Spinal cord (tissue), 9 donors: ENCODE measurements at regions not wholly inside any gene's neighbourhood (a gene's known extent, or its start where the extent isn't known, plus 50 kb on each side); places are given as distances from the start of the nearest gene placed in this dataset.

Experiments
- DNase-seq, 6 donors: peaks; one replicate each; pipeline versions ENCODE4 v3.0.0 to v3.0.0-alpha.2; 2013 to 2015; ENCODE audit warnings: low spot score in 6 of 6, low read depth in 4 of 6
- H3K27ac ChIP-seq: one replicate; pipeline ENCODE4 v1.5.1; 2013; ENCODE audit warnings: low read depth, low read length, control low read depth
- H3K27me3 ChIP-seq: one replicate; pipeline ENCODE4 v1.6.1; 2013; ENCODE audit warnings: low read length; ENCODE audit not compliant: control insufficient read depth, insufficient read depth
- H3K36me3 ChIP-seq: one replicate; pipeline ENCODE4 v1.6.1; 2013; ENCODE audit warnings: low read length; ENCODE audit not compliant: control insufficient read depth, insufficient read depth
- H3K4me1 ChIP-seq: one replicate; pipeline ENCODE4 v1.6.1; 2013; ENCODE audit warnings: low read length; ENCODE audit not compliant: control insufficient read depth, insufficient read depth
- H3K4me3 ChIP-seq: one replicate; pipeline ENCODE4 v1.5.1; 2013; ENCODE audit warnings: low read depth, low read length, control low read depth
- H3K9me3 ChIP-seq: one replicate; pipeline ENCODE4 v1.6.1; 2013; ENCODE audit warnings: low read length; ENCODE audit not compliant: control insufficient read depth, insufficient read depth
- WGBS: methylation state at CpG from one replicate; pipeline ENCODE4 v1.1.5; 2013; ENCODE audit warnings: missing lambda C conversion rate; ENCODE audit not compliant: insufficient coverage; 5-methylcytosine and 5-hydroxymethylcytosine counted together
- donor health status: healthy.

DNA sequence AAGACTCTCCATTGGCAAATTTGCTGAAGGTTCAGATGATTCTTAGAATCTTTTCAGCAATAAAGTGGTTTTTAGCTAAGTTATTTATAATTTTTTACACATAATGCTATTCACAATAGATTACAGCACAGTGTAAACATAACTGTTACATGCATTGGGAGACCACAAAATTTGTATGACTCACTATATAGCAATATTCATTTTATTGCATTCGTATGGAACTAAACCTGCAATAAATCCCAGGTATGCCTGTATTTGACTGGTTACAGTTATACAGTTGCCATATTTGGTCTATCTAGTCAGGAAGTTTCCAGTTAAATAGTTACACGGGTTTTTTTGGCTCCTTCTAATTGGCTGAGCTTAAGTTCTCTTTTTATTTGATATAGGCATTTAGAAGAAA is 220.8 kb downstream of the MRPS30 start:
- Histone ChIP-seq H3K4me3 (no peak overlapping the region), H3K27me3 (no peaks in the 10 kb centered on the region), H3K4me1 (no peaks in the 10 kb centered on the region), H3K27ac (no peak overlapping the region), H3K9me3 (no peaks in the 10 kb centered on the region), H3K36me3 (no peaks in the 10 kb centered on the region)
- WGBS = no CpG with 5 or more reads among the region's 2 CpGs
- no peak for DNase-seq

DNA sequence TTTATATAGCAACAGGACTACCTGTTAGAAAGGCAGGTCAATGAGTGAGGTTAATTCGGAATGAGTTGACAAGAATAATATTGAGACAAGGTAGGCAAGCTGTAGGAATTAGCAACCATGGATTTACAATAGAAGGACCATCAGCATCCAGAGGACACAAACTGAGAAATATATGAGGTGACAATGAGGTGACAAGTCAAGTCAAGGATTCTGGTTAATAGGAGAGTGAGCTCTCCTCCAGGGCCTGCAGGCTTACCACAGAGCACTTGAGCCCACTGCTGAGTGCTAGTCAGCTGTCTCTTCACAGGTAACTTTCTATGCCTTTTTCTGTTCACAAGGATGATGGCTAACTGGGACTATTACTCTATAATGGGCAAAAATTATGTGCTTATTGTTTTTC is 227.2 kb downstream of the MRPS30 start:
- no peaks in the 10 kb centered on the region for H3K36me3 ChIP-seq
- H3K27me3 ChIP-seq = no peaks in the 10 kb centered on the region
- H3K4me3 ChIP-seq = no peak overlapping the region
- no peaks in the 10 kb centered on the region for H3K9me3 ChIP-seq
- no peak for DNase-seq
- no CpG with 5 or more reads among the region's 1 CpG for WGBS
- H3K4me1 ChIP-seq = no peaks in the 10 kb centered on the region
- H3K27ac ChIP-seq = no peak overlapping the region

GRCh38 chr5:45037927-45038326 is 229.2 kb downstream of the MRPS30 start:
- H3K9me3 ChIP-seq = no peaks in the 10 kb centered on the region
- H3K4me1 ChIP-seq = no peaks in the 10 kb centered on the region
- H3K4me3 ChIP-seq = no peak overlapping the region
- H3K36me3 ChIP-seq = no peaks in the 10 kb centered on the region
- no peak overlapping the region for H3K27ac ChIP-seq
- WGBS = no CpG with 5 or more reads among the region's 3 CpGs
- DNase-seq = no peak
- H3K27me3 ChIP-seq = no peaks in the 10 kb centered on the region

- Histone ChIP-seq H3K36me3 (no peaks in the 10 kb centered on the region), H3K9me3 (no peaks in the 10 kb centered on the region), H3K4me1 (no peaks in the 10 kb centered on the region), H3K27ac (no peak overlapping the region), H3K4me3 (no peak overlapping the region), H3K27me3 (no peaks in the 10 kb centered on the region)
- peak; percentile 8 to 86 (median 34) for DNase-seq
- 0% methylated on average over 1 of the region's 3 CpGs for WGBS
Observed at GRCh38 chr5:45038366-45038987, 229.7 kb downstream of the MRPS30 start.

DNA sequence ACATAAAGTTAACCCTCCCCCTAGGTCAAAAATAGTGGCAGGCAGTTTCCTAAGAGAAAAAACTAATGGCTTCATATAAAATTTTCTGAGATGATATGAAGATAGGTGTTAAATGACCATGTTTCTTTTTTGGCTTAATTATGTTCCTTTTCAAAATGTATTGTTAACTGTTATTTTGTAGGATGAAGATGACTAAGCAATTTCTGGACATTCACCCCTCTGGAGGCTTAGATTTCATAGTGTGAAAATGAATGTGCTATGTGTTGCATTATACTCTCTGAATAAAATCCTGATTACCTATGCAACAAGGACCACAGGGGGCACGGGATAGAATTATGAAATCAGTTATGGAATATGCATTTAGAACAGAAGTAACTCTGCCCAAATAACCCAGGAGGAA is 233.5 kb downstream of the MRPS30 start:
- WGBS = no CpG with 5 or more reads among the region's 1 CpG
- H3K27me3 ChIP-seq = no peaks in the 10 kb centered on the region
- no peaks in the 10 kb centered on the region for H3K9me3 ChIP-seq
- DNase-seq = no peak
- H3K4me1 ChIP-seq = no peaks in the 10 kb centered on the region
- no peak overlapping the region for H3K4me3 ChIP-seq
- H3K36me3 ChIP-seq = no peaks in the 10 kb centered on the region
- H3K27ac ChIP-seq = no peak overlapping the region

GRCh38 chr5:45057564-45057963 is 248.8 kb downstream of the MRPS30 start:
- no CpG with 5 or more reads among the region's 3 CpGs for WGBS

DNA sequence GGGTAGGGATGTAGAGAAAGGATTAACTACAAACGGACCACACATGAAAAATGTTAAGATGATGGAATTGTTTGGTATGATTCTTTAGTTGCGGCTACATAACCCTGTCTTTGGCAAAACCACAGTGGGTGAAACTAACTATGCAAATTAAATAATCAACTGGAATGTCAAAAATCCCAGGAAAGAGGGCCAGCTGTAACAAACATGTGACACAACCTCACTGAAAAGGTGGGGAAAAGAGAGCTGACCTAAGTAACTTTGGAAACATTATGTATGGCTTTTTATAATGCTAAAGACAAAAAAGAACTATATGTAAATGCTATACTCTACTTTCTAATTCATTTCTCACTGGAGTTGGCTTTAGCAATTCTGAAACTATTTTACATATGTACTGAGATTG is 252.0 kb downstream of the MRPS30 start:
- Histone ChIP-seq H3K36me3 (no peaks in the 10 kb centered on the region), H3K9me3 (no peaks in the 10 kb centered on the region), H3K4me3 (no peak overlapping the region), H3K27me3 (no peaks in the 10 kb centered on the region), H3K4me1 (no peaks in the 10 kb centered on the region), H3K27ac (no peak overlapping the region)
- WGBS = no CpG with 5 or more reads among the region's 2 CpGs
- DNase-seq = no peak

More at GRCh38 chr5:45057564-45057963, 248.8 kb downstream of the MRPS30 start:
- H3K27ac ChIP-seq = no peak overlapping the region
- DNase-seq = no peak
- no peaks in the 10 kb centered on the region for H3K27me3 ChIP-seq
- H3K4me1 ChIP-seq = no peaks in the 10 kb centered on the region
- no peaks in the 10 kb centered on the region for H3K9me3 ChIP-seq
- no peaks in the 10 kb centered on the region for H3K36me3 ChIP-seq
- H3K4me3 ChIP-seq = no peak overlapping the region

DNA sequence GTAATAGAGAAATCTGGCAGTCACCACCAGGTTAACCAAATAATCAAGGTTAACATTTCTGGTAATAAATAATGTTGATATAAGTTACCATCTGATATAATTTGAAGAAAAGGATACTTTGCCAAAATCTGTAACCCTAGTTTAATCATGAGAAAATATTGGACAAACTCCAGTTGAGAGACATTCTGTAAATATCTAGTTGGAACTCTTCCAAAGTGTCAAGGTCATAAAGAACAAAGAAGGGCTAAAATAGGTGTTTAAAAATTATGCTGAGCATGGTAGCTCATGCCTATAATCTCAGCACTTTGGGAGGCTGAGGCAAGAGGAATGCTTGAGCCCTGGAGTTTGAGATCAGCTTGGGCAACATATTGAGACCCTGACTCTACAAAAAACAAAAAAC is 253.3 kb downstream of the MRPS30 start:
- H3K27ac ChIP-seq = no peak overlapping the region
- DNase-seq = no peak

GRCh38 chr5:45081082-45081481 is 272.3 kb downstream of the MRPS30 start:
- Histone ChIP-seq H3K36me3 (no peaks in the 10 kb centered on the region), H3K27me3 (no peaks in the 10 kb centered on the region), H3K27ac (no peak overlapping the region), H3K9me3 (no peaks in the 10 kb centered on the region), H3K4me1 (no peaks in the 10 kb centered on the region), H3K4me3 (no peak overlapping the region)
- WGBS = no CpG with 5 or more reads among the region's 2 CpGs
- no peak for DNase-seq

More for the DNA sequence above, 253.3 kb downstream of the MRPS30 start:
- Histone ChIP-seq H3K27me3 (no peaks in the 10 kb centered on the region), H3K36me3 (no peaks in the 10 kb centered on the region), H3K4me3 (no peak overlapping the region), H3K9me3 (no peaks in the 10 kb centered on the region), H3K4me1 (no peaks in the 10 kb centered on the region)

DNA sequence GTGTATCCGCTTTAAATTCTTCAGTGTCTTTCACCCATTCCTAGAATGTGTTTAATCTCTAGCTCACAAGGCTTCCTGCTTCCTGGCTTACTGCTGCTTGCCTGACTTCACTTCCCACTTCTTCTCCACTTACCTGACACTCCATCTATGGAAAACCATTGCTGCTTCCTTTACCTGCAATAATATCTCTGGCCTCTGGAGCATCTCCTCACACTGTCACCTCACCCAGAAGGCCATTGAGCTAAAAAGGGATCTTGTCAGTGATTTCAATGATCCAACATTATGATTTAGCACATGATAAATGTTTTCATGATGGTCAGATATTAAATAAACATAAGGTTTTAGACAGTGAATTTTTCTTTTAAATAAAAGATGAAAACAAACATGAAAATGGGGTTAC is 281.1 kb downstream of the MRPS30 start:
- Histone ChIP-seq H3K9me3 (no peaks in the 10 kb centered on the region), H3K27me3 (no peaks in the 10 kb centered on the region), H3K36me3 (no peaks in the 10 kb centered on the region), H3K4me1 (no peaks in the 10 kb centered on the region), H3K27ac (no peak overlapping the region), H3K4me3 (no peak overlapping the region)
- WGBS = 100% methylated on average over 1 of the region's 1 CpG
- DNase-seq = no peak
